HG03097 (cell line): ENCODE measurements at regions not wholly inside any gene's neighbourhood (a gene's known extent, or its start where the extent isn't known, plus 50 kb on each side); places are given as distances from the start of the nearest gene placed in this dataset.

ENCODE experiments used
- ATAC-seq: cut with Tn5 transposase; IDR thresholded peaks from one replicate; pipeline ENCODE4 v1.9.1; 2021; ENCODE audit not compliant: unreplicated experiment, low FRiP score

GRCh38 chrX:45894864-45895645, 650.2 kb downstream of the ZNF674 start:
- no peak for ATAC-seq

GRCh38 chrX:45889471-45889870, 655.8 kb downstream of the ZNF674 start:
- no peak for ATAC-seq

GRCh38 chrX:45888518-45888917, 656.7 kb downstream of the ZNF674 start:
- no peak for ATAC-seq

GRCh38 chrX:45885931-45886330, 659.3 kb downstream of the ZNF674 start:
- no peak for ATAC-seq

- ATAC-seq, result no peak
These were observed 665.7 kb downstream of the ZNF674 start for GRCh38 chrX:45879512-45879911.

- no peak for ATAC-seq
These were observed 669.0 kb downstream of the ZNF674 start for GRCh38 chrX:45876206-45876605.

GRCh38 chrX:45873781-45874180, 671.4 kb downstream of the ZNF674 start:
- no peak for ATAC-seq

GRCh38 chrX:45872480-45872879, 671.8 kb upstream of the DIPK2B start:
- ATAC-seq, result no peak

GRCh38 chrX:45868425-45868824, 667.7 kb upstream of the DIPK2B start:
- no peak for ATAC-seq

GRCh38 chrX:45862801-45863200, 662.1 kb upstream of the DIPK2B start:
- no peak for ATAC-seq

GRCh38 chrX:45860450-45860849, 659.8 kb upstream of the DIPK2B start:
- no peak for ATAC-seq

GRCh38 chrX:45859407-45859806, 658.7 kb upstream of the DIPK2B start:
- ATAC-seq, result no peak

GRCh38 chrX:45852884-45853283, 652.2 kb upstream of the DIPK2B start:
- ATAC-seq, result no peak

- no peak for ATAC-seq
These were observed 650.8 kb upstream of the DIPK2B start for GRCh38 chrX:45851434-45851991.

GRCh38 chrX:45850775-45851433, 650.2 kb upstream of the DIPK2B start:
- no peak for ATAC-seq

GRCh38 chrX:45850197-45850774, 649.6 kb upstream of the DIPK2B start:
- ATAC-seq, result no peak

GRCh38 chrX:45849261-45849862, 648.7 kb upstream of the DIPK2B start:
- no peak for ATAC-seq

- ATAC-seq, result no peak
These were observed 647.3 kb upstream of the DIPK2B start for GRCh38 chrX:45847961-45848360.

GRCh38 chrX:45846328-45846727, 645.7 kb upstream of the DIPK2B start:
- no peak for ATAC-seq

GRCh38 chrX:45845142-45845541, 644.5 kb upstream of the DIPK2B start:
- no peak for ATAC-seq

GRCh38 chrX:45843518-45843917, 642.8 kb upstream of the DIPK2B start:
- no peak for ATAC-seq
